HG03108 (cell line): ENCODE measurements at regions not wholly inside any gene's neighbourhood (a gene's known extent, or its start where the extent isn't known, plus 50 kb on each side); places are given as distances from the start of the nearest gene placed in this dataset.
"Not testable (repeated sequence)": the region's sequence is repeated elsewhere in the genome, so short reads cannot be mapped to it uniquely, and the experiment has no call there.

ENCODE experiments used
- ATAC-seq: cut with Tn5 transposase; IDR thresholded peaks from one replicate; pipeline ENCODE4 v1.9.1; 2021; ENCODE audit warnings: moderate library complexity; ENCODE audit not compliant: unreplicated experiment

DNA sequence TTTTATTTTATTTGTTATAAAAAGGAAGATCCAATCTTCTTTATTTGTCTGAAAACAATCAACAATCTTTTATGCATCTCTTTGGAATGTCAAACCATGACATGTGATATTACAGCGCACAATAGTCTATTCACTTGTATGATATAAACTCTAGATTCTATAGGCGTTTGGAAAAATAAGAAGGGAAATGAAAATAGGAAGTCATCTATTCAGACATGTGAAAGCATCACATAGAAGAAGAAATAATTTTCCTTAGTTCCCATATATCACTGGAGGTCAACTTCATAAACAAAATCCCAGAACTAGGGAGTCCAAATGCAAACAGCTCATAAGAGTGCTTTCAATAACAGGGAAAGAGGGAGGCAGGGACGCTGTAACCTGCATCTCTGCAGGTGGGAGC is 139.5 kb upstream of the RASGEF1B start:
- ATAC-seq, result no peak

DNA sequence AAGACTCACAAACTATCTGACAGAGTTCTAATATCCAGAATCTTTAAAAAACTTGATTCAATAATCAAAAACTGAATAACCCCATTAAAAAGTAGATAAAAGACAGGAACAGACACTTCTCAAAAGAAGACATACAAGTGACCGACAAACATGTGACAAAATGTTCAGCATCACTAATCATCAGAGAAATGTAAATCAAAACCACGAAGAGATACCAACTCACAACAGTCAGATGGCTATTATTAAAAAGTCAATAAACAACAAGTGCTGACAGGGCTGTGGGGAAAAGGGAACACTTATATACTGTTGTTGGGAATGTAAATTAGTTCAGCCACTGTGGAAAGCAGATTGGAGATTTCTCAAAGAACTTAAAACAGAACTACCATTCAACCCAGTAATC is 138.1 kb upstream of the RASGEF1B start:
- ATAC-seq, result no peak

DNA sequence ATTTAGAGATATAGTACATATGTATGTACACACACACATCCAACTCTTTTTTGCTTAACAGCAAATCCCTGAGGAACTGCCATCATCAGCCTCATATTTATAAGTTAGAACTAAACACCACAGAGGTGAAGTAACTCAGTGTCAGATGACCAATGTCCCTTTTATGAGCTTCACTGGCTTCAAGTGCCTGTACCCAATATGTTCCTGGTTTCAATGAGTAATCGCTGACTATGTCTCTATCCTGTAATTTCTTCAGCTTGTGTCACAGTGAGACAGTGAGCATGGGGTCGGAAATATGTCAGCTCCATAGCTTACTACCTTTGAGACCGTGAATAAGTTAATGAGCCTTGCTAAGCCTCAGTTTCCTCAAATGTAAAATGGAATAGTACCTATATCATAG is 136.2 kb upstream of the RASGEF1B start:
- ATAC-seq, result no peak

DNA sequence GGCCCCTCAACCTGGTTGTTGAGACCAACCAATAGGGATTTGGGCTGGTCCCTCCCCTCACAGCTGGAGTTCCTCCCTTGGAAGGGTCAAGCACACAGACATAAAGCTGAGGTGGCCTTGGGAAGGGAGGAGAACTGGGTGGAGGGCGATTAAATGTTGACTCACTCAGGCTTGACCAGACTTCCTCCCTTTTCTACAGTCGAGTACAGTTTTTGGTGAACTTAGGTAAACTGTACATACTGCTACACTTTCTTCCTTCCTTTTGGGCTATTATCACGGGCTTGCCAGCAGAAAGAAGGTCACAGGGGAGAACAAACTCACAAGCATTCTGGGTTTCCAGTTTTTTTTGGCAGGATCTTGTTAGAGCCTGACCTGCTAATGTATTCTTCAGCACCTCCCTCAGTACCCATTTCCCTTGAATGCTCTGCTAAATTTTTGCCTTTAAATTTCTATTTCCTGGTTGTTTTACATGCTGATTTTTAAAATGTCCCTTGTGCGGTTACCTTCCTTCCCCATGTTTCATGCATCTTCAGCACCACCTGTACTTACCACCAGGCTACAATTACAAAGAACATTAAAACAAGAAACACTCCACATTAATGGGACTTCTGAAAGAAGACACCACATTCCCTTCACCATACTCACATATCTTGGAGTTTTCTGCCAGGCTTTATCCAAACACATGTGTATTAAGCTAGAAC is 135.2 kb upstream of the RASGEF1B start:
- no peak for ATAC-seq

DNA sequence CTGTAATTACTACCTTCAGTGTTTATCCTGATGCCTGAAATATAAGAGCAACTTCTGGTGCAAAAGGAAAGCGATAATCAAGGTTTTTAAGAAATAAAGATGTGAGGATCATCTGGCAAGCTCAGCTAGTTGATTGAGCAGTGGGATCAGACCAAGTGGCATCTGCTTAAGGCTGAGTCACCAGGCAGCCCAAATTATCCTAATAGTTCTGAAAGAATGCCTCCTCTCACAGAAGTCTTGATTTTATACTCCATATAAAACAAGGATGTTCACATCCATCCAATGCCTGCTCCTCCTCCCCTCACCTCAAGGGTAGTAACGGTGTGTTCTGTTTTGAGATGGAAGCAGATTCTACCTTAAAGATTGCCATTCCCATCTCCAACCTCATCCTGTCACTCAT is 134.5 kb upstream of the RASGEF1B start:
- no peak for ATAC-seq

DNA sequence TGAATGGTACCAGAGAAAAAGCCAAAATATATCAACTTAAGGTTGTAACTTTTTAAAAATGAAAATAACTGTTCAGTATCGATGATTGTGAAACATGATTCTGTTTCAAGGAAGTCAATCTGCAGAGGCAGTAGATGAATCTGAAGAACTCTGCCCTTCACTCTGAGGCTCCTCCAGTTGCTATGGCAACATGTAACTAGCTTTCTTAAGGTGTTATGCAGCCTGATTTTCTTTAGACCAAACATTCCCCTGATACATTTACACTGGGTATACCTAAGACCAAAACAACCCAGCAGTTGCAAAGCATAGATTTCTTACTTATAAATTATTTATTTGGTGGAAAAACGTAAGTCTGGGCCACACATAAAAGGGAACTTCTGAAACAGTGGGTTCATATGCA is 133.6 kb upstream of the RASGEF1B start:
- ATAC-seq, result no peak

DNA sequence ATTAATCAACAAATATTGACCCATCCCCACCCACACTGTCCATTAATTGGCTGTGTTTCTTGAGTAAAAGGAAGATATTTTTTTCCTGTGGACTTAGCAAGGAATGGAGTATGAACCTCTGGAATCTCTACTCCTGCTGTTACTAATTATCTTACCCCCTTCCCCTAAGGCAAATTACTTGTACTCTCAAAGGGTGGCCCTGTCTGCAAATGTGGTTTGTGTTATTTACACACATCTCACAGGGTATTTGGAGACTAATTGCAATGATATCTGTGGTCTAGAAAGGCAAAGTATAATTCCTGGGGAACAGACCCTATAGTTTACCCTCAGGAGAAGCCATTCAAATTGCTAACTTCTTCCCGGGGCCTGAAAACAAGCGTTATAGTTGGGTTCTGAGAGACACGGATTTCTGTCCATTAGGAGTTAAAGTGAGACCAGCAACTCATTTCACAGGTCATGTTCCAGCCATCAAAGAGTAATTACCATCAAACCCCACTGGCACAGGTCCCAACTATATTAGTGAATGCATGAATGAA is 133.0 kb upstream of the RASGEF1B start:
- no peak for ATAC-seq

DNA sequence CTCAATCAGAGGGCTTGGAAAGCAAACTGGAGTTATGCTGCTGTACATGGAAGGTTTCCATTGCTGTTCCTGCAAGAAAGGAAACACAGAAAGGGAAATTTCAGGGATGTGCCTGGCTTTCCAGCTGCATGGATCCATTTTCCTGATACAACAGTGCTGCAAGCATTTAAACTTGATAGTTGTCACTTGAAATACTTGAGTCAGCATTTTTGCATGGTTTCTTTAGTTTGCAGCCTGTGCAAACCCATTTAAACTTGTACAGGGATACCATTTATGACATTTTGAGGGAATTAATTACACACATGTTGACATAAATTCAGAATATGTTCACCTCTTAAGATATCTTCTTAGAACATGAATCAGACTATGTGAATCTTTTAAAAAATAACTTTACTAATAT is 131.1 kb upstream of the RASGEF1B start:
- ATAC-seq, result no peak

DNA sequence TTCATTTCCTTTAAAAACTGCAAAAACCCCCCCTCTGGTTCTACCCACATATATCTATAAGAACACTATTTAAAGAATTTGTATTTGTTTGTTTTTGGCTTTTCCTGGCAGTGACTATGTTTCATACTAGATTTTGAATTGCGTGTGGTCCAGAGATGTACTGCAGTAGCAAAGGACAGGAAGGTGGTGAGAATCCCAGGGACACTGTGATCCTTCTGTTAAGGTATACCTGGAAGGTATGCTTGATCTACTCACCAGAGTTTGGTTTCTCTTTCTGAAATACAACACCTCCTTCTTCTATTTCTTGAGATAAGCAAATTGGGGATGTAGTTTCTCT is 129.6 kb upstream of the RASGEF1B start:
- ATAC-seq, result no peak

DNA sequence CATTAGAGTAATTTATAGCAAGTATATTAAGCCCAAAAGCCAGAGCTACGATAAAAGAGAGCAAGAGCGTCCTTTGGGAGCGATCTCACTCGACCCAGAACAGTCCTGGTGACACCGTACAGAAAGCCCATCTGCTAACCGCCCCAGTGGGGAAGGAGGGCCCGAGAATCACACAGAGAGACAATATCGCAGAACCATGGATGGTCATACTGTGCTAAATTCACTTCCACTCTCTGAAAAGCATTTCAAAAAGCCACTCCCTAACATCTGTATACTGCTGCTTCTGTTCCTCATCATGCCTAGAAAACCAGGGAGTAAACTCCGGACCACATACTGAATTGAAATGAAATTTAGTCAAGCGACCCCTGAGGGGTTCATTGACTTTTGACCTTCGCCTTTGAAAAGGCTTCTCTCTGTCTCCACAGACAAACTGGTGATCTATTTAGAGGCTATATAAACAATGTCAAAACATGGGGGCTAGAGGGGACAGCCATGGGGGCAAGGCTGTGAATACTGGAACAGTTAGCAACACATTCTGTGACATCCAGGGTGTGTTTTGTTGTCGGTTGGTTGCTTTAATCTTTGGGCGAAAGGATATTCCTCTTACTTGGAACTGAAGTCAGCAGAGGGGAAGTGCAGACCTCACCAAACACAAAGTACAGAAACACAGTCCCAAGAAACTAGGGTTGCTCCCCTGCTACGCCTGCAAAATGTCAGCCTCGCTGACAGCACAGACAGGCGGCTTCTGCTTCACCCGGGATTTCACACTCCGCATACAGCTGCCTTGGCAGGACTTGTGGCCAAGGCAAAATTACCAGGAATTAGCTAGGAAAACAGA is 129.0 kb upstream of the RASGEF1B start:
- ATAC-seq, result no peak

DNA sequence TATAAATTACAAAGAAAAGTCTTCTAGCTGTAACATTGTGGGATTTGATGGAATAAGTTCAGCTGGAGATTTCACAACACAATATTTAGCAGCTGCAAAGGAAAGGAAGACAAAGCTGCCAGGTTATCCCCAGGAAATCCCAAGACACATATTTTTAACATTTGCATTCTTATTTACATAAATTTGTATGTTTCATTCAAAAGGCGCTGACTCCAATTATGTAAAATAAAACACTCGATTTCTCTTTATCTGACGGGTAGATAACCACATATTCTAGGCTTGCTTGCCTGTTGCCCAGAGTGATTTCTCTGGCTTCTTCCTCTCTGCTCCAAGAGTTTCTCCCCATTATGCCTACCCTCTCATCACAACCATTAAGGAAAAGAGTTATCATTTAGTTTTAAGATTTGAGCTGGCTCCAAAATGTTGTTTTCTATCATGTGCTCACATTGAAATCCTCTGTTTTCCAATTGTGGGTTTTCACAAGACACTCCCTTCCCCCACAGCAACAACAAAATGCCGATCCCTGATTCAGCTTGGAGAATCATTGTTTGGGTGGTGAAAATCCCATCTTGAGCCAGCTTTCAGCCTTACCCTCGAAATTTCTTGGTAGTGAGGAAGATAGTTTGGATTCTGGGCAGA is 128.2 kb upstream of the RASGEF1B start:
- ATAC-seq, result no peak

DNA sequence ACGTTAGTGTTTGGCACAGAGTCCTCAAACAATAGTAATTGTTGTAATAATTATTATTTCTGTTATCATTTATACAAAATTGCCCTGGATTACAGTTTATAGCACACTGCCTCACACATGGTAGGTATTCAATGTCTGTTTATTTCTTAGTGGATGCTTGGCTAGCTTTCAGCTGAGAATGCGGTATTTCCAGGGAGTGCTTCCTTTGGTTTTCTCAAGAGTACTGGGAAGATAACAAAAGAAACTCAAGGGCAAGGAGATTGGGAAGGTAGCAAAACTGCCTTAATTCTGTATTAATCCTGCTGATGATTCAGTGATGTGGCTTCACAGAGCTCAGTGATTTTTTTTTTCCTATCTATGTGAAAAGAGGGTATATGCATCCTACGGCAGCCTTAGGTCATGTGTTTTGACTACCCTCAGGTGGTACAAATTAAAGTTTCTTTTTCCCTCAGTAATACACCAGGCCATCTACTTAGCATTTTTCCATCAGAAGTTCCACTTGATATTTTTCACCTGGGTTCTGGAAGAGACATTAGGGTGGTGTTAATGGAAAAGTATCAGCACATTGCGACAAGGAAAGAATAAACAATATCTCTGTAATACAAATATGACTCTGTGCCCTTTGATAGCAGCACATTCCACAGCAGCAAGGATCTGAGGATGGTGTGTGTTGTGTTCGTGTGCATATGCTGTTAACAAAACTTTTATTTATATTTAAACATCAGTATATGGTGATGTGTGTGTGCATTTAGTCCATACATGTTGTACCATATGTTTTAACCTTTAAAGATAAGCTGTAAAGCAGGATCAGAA is 124.3 kb upstream of the RASGEF1B start:
- ATAC-seq, result no peak

DNA sequence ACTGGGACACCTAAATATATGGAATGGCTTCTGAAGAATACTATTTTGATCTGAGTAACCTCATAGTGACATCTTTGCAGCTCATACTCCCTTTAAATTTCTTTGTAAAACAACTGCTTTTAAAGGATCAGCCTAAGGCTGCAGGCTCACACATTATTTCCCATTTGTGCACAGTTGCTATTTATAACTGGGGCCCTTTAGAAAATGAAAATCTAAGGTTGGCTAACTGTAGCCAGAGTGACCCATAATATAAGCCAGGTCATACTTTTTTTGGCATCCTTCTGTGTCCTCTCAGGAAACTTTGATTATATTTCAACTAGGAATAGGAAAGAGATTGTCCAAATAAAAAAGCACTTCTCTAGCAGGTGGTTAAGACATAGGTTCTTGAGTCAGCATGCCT is 123.6 kb upstream of the RASGEF1B start:
- ATAC-seq, result no peak

DNA sequence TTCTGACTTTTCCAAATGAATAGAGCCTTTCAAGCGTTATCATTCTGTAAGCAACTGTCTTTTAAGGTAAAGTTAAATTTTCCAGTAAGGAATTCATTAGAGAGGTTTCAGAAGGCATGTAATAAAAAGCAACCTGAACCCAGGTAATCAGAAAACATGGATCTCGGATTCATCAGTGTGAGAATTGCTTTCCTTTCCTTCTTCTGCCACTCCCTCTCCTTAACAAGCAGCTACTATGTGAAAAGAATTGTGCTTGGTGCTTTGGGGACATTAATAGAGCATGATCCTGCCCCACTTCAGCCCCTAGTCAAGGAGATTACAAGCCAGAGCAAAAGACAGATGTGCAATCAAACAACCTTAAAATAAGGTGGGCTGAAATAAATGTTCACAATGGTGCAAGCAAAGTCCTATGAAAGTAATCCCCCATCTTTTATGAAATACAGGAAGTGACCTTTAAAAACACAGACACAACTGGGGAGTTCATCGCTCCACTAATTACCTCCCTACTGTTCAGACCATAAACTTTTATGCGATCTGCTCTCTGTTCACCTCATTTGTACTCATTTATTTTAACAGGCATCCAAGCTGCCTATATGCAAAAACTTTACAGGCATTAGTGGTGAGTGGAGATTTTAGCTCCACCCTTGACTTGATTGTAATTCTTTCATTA is 122.9 kb upstream of the RASGEF1B start:
- no peak for ATAC-seq

DNA sequence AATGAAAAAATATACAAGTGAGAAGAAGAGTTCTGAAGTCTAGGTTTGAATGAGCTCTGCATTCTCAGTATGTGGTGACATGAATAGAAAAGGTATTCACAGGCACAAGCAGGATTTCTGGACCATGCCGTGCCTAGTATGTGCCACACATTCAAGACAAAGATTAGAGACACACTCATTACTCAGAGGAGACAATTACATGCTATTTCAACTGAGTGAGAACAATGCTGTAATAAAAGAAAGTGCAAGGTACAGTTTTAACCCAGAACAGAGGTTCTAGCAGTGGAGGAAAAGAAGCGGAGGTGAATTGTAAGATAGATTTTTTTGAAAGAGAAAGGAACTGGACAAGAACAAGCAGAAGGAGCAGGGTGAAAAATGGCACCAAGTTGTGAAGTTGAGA is 121.0 kb upstream of the RASGEF1B start:
- ATAC-seq, result no peak

DNA sequence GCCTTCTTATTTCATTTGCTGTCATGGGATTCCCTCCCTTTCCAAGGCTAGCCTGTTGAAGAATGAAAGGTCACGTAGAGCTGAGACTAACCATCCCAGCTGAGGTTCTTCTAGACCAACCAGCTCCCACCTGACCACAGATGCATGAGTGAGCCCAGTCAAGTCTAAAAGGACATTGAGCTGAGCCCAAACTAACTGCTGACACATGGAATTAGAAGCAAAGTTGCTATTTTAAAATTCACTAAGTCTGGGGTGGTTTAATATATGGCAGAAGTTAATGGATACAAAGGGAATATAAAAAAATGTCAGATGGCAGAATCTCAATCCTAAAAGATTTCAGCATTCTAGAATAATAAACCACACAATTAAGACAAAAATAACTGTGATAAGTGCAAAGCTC is 118.9 kb upstream of the RASGEF1B start:
- no peak for ATAC-seq

DNA sequence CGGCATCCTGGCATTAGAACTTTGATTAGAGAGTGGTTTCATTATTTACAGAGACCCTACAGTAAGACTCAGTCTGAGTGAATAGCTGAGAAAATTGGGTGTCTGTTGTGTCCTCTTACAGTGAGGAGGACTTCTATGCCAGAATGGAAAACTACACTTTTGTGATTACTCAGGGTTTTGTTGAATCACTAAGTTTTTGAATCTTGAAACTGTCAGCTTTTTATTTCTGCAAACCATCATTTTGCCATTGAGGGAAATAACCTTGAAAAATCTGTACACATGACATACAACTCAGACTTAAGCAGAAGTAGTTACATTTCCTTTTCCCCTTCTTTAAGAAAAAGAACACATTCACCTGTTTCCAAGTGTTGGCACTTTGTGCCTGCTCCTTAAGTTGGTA is 117.6 kb upstream of the RASGEF1B start:
- ATAC-seq, result no peak

DNA sequence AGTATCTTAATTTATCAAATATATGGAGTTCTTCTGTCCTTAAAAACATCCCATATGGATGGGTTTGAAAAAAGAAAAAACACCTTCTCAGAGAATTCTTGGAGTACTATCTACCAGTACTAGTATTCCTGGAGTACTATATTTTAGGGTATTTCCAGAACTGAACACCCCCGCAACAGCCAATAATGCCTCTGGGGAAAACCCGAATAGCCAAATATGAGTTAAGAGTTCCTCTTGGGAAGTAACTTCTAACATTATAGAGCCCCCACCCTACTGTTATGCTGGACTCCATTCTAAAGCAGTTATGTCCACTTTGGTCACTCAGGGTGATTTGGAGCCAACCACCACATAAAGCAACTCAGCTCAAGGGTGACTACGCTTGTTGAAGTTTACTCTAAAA is 115.0 kb upstream of the RASGEF1B start:
- ATAC-seq, result no peak

DNA sequence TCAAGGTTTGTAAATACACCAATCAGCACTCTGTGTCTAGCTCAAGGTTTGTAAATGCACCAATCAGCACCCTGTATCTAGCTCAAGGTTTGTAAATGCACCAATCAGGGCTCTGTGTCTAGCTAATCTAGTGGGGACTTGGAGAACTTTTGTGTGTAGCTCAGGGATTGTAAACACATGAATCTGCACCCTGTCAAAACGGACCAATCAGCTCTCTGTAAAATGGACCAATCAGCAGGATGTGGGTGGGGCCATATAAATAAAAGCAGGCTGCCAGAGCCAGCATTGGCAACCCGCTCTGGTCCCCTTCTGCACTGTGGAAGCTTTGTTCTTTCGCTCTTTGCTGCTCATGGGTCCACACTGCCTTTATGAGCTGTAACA is 109.3 kb upstream of the RASGEF1B start:
- ATAC-seq, result not testable (repeated sequence)

DNA sequence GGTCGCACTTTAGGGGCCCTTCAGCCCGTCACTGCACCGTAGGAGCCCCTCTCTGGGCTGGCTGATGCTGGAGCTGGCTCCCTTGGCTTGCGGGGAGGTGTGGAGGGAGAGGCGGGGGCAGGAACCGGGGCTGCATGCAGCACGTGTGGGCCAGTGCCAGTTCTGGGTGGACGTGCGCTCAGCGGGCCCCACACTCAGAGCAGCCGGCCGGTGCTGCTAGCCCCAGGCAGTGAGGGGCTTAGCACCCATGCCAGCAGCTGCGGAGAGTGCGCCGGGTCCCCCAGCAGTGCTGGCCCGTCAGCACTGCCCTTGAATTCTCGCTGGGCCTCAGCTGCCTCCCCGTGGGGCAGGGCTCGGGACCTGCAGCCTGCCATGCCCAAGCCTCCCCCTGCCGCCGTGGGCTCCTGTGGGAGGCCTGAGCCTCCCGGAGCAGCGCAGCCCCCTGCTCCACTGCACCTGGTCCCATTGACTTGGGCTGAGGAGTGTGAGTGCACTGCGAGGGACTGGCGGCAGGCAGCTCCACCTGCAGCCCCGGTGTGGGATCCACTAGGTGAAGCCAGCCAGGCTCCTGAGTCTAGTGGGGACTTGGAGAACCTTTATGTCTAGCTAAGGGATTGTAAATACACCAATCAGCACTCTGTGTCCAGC is 108.8 kb upstream of the RASGEF1B start:
- ATAC-seq, result no peak
